ENCODE measurements at regions not wholly inside any gene's neighbourhood (a gene's known extent, or its start where the extent isn't known, plus 50 kb on each side); places are given as distances from the start of the nearest gene placed in this dataset.

DNA sequence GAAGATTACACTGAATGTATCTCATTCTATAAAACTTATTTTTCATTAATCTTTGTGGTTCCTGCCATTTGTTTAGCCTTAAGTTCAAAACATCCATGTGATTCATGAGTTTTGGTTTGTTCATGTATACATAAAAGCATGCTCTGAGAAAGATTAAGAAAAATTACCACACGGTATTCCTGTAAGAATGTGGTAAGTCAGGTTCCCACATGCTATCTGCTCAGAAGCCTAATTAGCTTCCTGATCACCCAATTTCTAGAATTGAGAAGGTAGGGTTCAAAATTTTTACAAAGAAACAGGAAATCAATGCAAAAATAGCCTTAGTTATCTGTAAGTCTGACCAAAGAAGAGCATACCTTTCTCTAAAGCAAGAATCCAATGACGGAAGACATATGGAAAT lies 241.6 kb upstream of the VRK2 start:
- Histone ChIP-seq H3K9ac (ENCODE audit: low read length in 2 of 2) (no peak overlapping the region), H3K27ac (ENCODE audit: low read length) (no peak overlapping the region), H3K36me3 (ENCODE audit: control insufficient read depth in 2 of 2, insufficient read depth in 2 of 2, low read length in 2 of 2) (no peaks in the 10 kb centered on the region), H3K4me3 (ENCODE audit: low read length in 2 of 2) (no peak overlapping the region), H3K27me3 (ENCODE audit: control insufficient read depth in 1 of 2, insufficient read depth in 2 of 2, low read length in 2 of 2) (no peaks in the 10 kb centered on the region), H3K9me3 (ENCODE audit: control insufficient read depth in 2 of 2, low read length in 2 of 2) (no peaks in the 10 kb centered on the region), H3K4me1 (ENCODE audit: control insufficient read depth, insufficient read depth, low read length) (no peaks in the 10 kb centered on the region)

DNA sequence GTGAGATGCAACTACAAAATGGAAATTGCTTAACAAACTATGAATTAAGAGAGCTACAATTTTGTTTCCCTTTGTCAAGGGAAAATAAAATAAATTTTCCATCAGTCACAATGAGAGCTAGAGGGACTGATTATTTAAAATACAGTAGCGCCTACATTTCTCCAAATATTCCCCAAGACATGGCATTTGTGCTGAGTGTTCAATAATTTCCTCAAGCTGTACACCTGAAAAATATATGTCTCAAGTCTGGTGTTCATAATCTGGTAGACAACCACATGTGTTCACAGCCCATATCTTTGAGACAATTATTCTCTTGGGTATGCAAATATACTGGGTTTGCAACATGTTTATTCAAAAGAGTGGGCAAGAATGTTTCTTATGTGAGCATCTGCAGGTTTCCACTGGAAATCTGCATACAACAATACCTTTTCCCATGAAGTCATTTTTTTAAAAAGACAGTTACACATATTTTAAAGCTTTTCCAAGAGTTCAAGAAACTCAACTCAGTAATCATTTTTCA lies 240.1 kb upstream of the VRK2 start:
- Histone ChIP-seq H3K9me3 (ENCODE audit: control insufficient read depth in 2 of 2, low read length in 2 of 2) (no peaks in the 10 kb centered on the region), H3K4me3 (ENCODE audit: low read length in 2 of 2) (no peak overlapping the region), H3K9ac (ENCODE audit: low read length in 2 of 2) (no peak overlapping the region), H3K27ac (ENCODE audit: low read length) (no peak overlapping the region), H3K4me1 (ENCODE audit: control insufficient read depth, insufficient read depth, low read length) (no peaks in the 10 kb centered on the region), H3K36me3 (ENCODE audit: control insufficient read depth in 2 of 2, insufficient read depth in 2 of 2, low read length in 2 of 2) (no peaks in the 10 kb centered on the region), H3K27me3 (ENCODE audit: control insufficient read depth in 1 of 2, insufficient read depth in 2 of 2, low read length in 2 of 2) (no peaks in the 10 kb centered on the region)

- no peaks in the 10 kb centered on the region for H3K27me3 ChIP-seq (ENCODE audit: control insufficient read depth in 1 of 2, insufficient read depth in 2 of 2, low read length in 2 of 2)
- H3K27ac ChIP-seq (ENCODE audit: low read length) = no peak overlapping the region
- H3K4me1 ChIP-seq (ENCODE audit: control insufficient read depth, insufficient read depth, low read length) = no peaks in the 10 kb centered on the region
- H3K9ac ChIP-seq (ENCODE audit: low read length in 2 of 2) = no peak overlapping the region
- H3K4me3 ChIP-seq (ENCODE audit: low read length in 2 of 2) = no peak overlapping the region
- no peaks in the 10 kb centered on the region for H3K9me3 ChIP-seq (ENCODE audit: control insufficient read depth in 2 of 2, low read length in 2 of 2)
- H3K36me3 ChIP-seq (ENCODE audit: control insufficient read depth in 2 of 2, insufficient read depth in 2 of 2, low read length in 2 of 2) = no peaks in the 10 kb centered on the region
Measured at GRCh38 chr2:57809230-57809629, 237.4 kb upstream of the VRK2 start.

GRCh38 chr2:57821088-57821487 lies 225.5 kb upstream of the VRK2 start:
- no peak overlapping the region for H3K4me3 ChIP-seq (ENCODE audit: low read length in 2 of 2)
- no peak overlapping the region for H3K27ac ChIP-seq (ENCODE audit: low read length)
- H3K9me3 ChIP-seq (ENCODE audit: control insufficient read depth in 2 of 2, low read length in 2 of 2) = no peaks in the 10 kb centered on the region
- H3K27me3 ChIP-seq (ENCODE audit: control insufficient read depth in 1 of 2, insufficient read depth in 2 of 2, low read length in 2 of 2) = no peaks in the 10 kb centered on the region
- H3K9ac ChIP-seq (ENCODE audit: low read length in 2 of 2) = no peak overlapping the region
- H3K4me1 ChIP-seq (ENCODE audit: control insufficient read depth, insufficient read depth, low read length) = no peaks in the 10 kb centered on the region
- no peaks in the 10 kb centered on the region for H3K36me3 ChIP-seq (ENCODE audit: control insufficient read depth in 2 of 2, insufficient read depth in 2 of 2, low read length in 2 of 2)

- H3K36me3 ChIP-seq (ENCODE audit: control insufficient read depth in 2 of 2, insufficient read depth in 2 of 2, low read length in 2 of 2) = no peaks in the 10 kb centered on the region
- no peak overlapping the region for H3K27ac ChIP-seq (ENCODE audit: low read length)
- H3K4me3 ChIP-seq (ENCODE audit: low read length in 2 of 2) = no peak overlapping the region
- no peaks in the 10 kb centered on the region for H3K27me3 ChIP-seq (ENCODE audit: control insufficient read depth in 1 of 2, insufficient read depth in 2 of 2, low read length in 2 of 2)
- H3K9ac ChIP-seq (ENCODE audit: low read length in 2 of 2) = no peak overlapping the region
- peaks cover 0 to 3% of the 10 kb centered on the region in 2 donors for H3K9me3 ChIP-seq (ENCODE audit: control insufficient read depth in 2 of 2, low read length in 2 of 2)
- H3K4me1 ChIP-seq (ENCODE audit: control insufficient read depth, insufficient read depth, low read length) = no peaks in the 10 kb centered on the region
Measured at GRCh38 chr2:57828221-57828620, 218.4 kb upstream of the VRK2 start.

GRCh38 chr2:57834666-57835065 lies 211.9 kb upstream of the VRK2 start:
- Histone ChIP-seq H3K27me3 (ENCODE audit: control insufficient read depth in 1 of 2, insufficient read depth in 2 of 2, low read length in 2 of 2) (no peaks in the 10 kb centered on the region), H3K4me1 (ENCODE audit: control insufficient read depth, insufficient read depth, low read length) (no peaks in the 10 kb centered on the region), H3K27ac (ENCODE audit: low read length) (no peak overlapping the region), H3K9ac (ENCODE audit: low read length in 2 of 2) (no peak overlapping the region), H3K36me3 (ENCODE audit: control insufficient read depth in 2 of 2, insufficient read depth in 2 of 2, low read length in 2 of 2) (no peaks in the 10 kb centered on the region), H3K4me3 (ENCODE audit: low read length in 2 of 2) (no peak overlapping the region), H3K9me3 (ENCODE audit: control insufficient read depth in 2 of 2, low read length in 2 of 2) (no peaks in the 10 kb centered on the region)

- H3K4me3 ChIP-seq (ENCODE audit: low read length in 2 of 2) = no peak overlapping the region
- H3K9me3 ChIP-seq (ENCODE audit: control insufficient read depth in 2 of 2, low read length in 2 of 2) = no peaks in the 10 kb centered on the region
Measured at GRCh38 chr2:57842531-57842930, 204.1 kb upstream of the VRK2 start.

GRCh38 chr2:57843158-57843557 lies 203.4 kb upstream of the VRK2 start:
- Histone ChIP-seq H3K4me1 (ENCODE audit: control insufficient read depth, insufficient read depth, low read length) (no peaks in the 10 kb centered on the region), H3K36me3 (ENCODE audit: control insufficient read depth in 2 of 2, insufficient read depth in 2 of 2, low read length in 2 of 2) (no peaks in the 10 kb centered on the region), H3K4me3 (ENCODE audit: low read length in 2 of 2) (no peak overlapping the region), H3K27ac (ENCODE audit: low read length) (no peak overlapping the region), H3K27me3 (ENCODE audit: control insufficient read depth in 1 of 2, insufficient read depth in 2 of 2, low read length in 2 of 2) (no peaks in the 10 kb centered on the region), H3K9ac (ENCODE audit: low read length in 2 of 2) (no peak overlapping the region), H3K9me3 (ENCODE audit: control insufficient read depth in 2 of 2, low read length in 2 of 2) (no peaks in the 10 kb centered on the region)

More at GRCh38 chr2:57842531-57842930, 204.1 kb upstream of the VRK2 start:
- Histone ChIP-seq H3K4me1 (ENCODE audit: control insufficient read depth, insufficient read depth, low read length) (no peaks in the 10 kb centered on the region), H3K27ac (ENCODE audit: low read length) (no peak overlapping the region), H3K9ac (ENCODE audit: low read length in 2 of 2) (no peak overlapping the region), H3K36me3 (ENCODE audit: control insufficient read depth in 2 of 2, insufficient read depth in 2 of 2, low read length in 2 of 2) (no peaks in the 10 kb centered on the region), H3K27me3 (ENCODE audit: control insufficient read depth in 1 of 2, insufficient read depth in 2 of 2, low read length in 2 of 2) (no peaks in the 10 kb centered on the region)

- Histone ChIP-seq H3K9ac (ENCODE audit: low read length in 2 of 2) (no peak overlapping the region), H3K9me3 (ENCODE audit: control insufficient read depth in 2 of 2, low read length in 2 of 2) (no peaks in the 10 kb centered on the region), H3K4me3 (ENCODE audit: low read length in 2 of 2) (no peak overlapping the region), H3K27me3 (ENCODE audit: control insufficient read depth in 1 of 2, insufficient read depth in 2 of 2, low read length in 2 of 2) (no peaks in the 10 kb centered on the region), H3K27ac (ENCODE audit: low read length) (no peak overlapping the region), H3K36me3 (ENCODE audit: control insufficient read depth in 2 of 2, insufficient read depth in 2 of 2, low read length in 2 of 2) (no peaks in the 10 kb centered on the region), H3K4me1 (ENCODE audit: control insufficient read depth, insufficient read depth, low read length) (no peaks in the 10 kb centered on the region)
Measured at GRCh38 chr2:57848723-57849122, 197.9 kb upstream of the VRK2 start.

GRCh38 chr2:57849843-57850242 lies 196.8 kb upstream of the VRK2 start:
- no peaks in the 10 kb centered on the region for H3K9me3 ChIP-seq (ENCODE audit: control insufficient read depth in 2 of 2, low read length in 2 of 2)
- no peak overlapping the region for H3K4me3 ChIP-seq (ENCODE audit: low read length in 2 of 2)
- no peaks in the 10 kb centered on the region for H3K36me3 ChIP-seq (ENCODE audit: control insufficient read depth in 2 of 2, insufficient read depth in 2 of 2, low read length in 2 of 2)
- no peaks in the 10 kb centered on the region for H3K4me1 ChIP-seq (ENCODE audit: control insufficient read depth, insufficient read depth, low read length)
- H3K27ac ChIP-seq (ENCODE audit: low read length) = no peak overlapping the region
- H3K27me3 ChIP-seq (ENCODE audit: control insufficient read depth in 1 of 2, insufficient read depth in 2 of 2, low read length in 2 of 2) = no peaks in the 10 kb centered on the region
- H3K9ac ChIP-seq (ENCODE audit: low read length in 2 of 2) = no peak overlapping the region

DNA sequence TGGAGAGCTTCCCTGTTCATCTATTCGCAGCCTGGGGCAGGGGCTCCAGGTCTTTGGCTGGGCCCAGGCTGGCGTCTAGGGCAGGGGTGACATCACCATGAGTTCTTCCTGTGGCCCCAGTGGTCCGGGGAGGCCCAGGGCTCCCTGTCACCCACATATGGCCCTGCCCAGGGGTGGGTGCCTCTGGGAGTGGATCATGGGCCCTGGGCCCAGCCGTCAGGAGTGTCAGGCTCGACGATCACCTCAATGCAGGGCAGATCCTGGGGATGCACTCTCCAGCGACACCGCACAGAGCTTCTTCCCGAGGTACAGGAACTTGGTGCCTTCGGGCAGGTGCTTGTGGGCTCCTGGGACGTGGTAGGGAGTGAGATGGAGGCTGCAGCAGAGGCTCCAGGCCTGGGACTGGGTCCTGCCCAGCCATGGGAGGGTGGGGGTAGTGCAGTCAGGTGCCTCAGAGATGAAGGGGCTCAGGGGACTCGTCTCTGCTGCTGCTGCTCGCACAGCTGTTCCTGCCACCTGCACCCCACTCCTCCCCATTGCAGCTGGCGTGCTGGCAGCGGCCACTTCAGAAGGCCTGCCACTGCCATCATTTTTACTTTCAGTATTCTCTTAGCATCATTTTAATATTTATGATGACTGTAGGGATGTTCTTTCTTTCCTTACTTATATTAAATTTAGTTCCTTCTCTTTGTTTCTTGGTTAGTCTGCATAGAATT lies 196.0 kb upstream of the VRK2 start:
- no peaks in the 10 kb centered on the region for H3K9me3 ChIP-seq (ENCODE audit: control insufficient read depth in 2 of 2, low read length in 2 of 2)
- no peaks in the 10 kb centered on the region for H3K27me3 ChIP-seq (ENCODE audit: control insufficient read depth in 1 of 2, insufficient read depth in 2 of 2, low read length in 2 of 2)
- H3K4me1 ChIP-seq (ENCODE audit: control insufficient read depth, insufficient read depth, low read length) = no peaks in the 10 kb centered on the region
- no peak overlapping the region for H3K27ac ChIP-seq (ENCODE audit: low read length)
- H3K4me3 ChIP-seq (ENCODE audit: low read length in 2 of 2) = no peak overlapping the region
- H3K36me3 ChIP-seq (ENCODE audit: control insufficient read depth in 2 of 2, insufficient read depth in 2 of 2, low read length in 2 of 2) = no peaks in the 10 kb centered on the region
- H3K9ac ChIP-seq (ENCODE audit: low read length in 2 of 2) = no peak overlapping the region

All from stomach smooth muscle (tissue), 2 donors.